Nephron (organoid): ENCODE measurements at regions not wholly inside any gene's neighbourhood (a gene's known extent, or its start where the extent isn't known, plus 50 kb on each side); places are given as distances from the start of the nearest gene placed in this dataset.
A peak's percentile ranks its signal among the peaks of the same experiment; 100 is the strongest.

ENCODE experiments used
- H3K27ac Mint-ChIP-seq, 3 experiments: 2 replicates each; pipeline ENCODE4 v1.8.0; 2020; ENCODE audit warnings: mixed read lengths in 3 of 3, mild to moderate bottlenecking in 2 of 3, moderate library complexity in 1 of 3
- H3K27me3 Mint-ChIP-seq: 2 replicates; pipeline ENCODE4 v1.8.0; 2021; ENCODE audit warnings: low read depth, mild to moderate bottlenecking, moderate library complexity, mixed read lengths
- H3K36me3 Mint-ChIP-seq: 2 replicates; pipeline ENCODE4 v1.8.0; 2020; ENCODE audit warnings: low read depth, mixed read lengths
- H3K4me1 Mint-ChIP-seq: 2 replicates; pipeline ENCODE4 v1.8.0; 2020; ENCODE audit warnings: mixed read lengths
- H3K4me3 Mint-ChIP-seq, 3 experiments: 2 replicates each; pipeline ENCODE4 v1.8.0; 2020; ENCODE audit warnings: mild to moderate bottlenecking in 3 of 3, mixed read lengths in 3 of 3, moderate library complexity in 2 of 3
- H3K9me3 Mint-ChIP-seq: 2 replicates; pipeline ENCODE4 v1.8.0; 2020; ENCODE audit warnings: mixed read lengths
- CTCF ChIP-seq, 3 experiments: fragments of 200-600 bp; sonication (generic); IDR thresholded peaks; one replicate each; pipeline ENCODE4 v1.5.0; 2021; ENCODE audit warnings: antibody characterized with exemption in 3 of 3; ENCODE audit not compliant: unreplicated experiment in 3 of 3

- TF ChIP-seq CTCF (IDR thresholded peaks at IDR 0.05; ENCODE audit: unreplicated experiment in 3 of 3), result no peak
- Mint-ChIP-seq H3K4me3 (no peak overlapping the region), H3K27me3 (no peaks in the 10 kb centered on the region), H3K27ac (no peak overlapping the region), H3K4me1 (peaks cover 22% of the 10 kb centered on the region), H3K36me3 (no peaks in the 10 kb centered on the region), H3K9me3 (peaks cover 3% of the 10 kb centered on the region)
These were observed 251.8 kb upstream of the FGGY start for GRCh38 chr1:59045137-59045536.

- Mint-ChIP-seq H3K27me3 (no peaks in the 10 kb centered on the region), H3K9me3 (peaks cover 3% of the 10 kb centered on the region), H3K27ac (no peak overlapping the region), H3K4me3 (no peak overlapping the region), H3K4me1 (peaks cover 22% of the 10 kb centered on the region), H3K36me3 (no peaks in the 10 kb centered on the region)
- no peak for TF ChIP-seq CTCF (IDR thresholded peaks at IDR 0.05; ENCODE audit: unreplicated experiment in 3 of 3)
These were observed 251.3 kb upstream of the FGGY start for GRCh38 chr1:59045636-59046035.

GRCh38 chr1:59046134-59046533, 250.8 kb upstream of the FGGY start:
- TF ChIP-seq CTCF (IDR thresholded peaks at IDR 0.05; ENCODE audit: unreplicated experiment in 3 of 3), result no peak
- H3K4me3 Mint-ChIP-seq, result no peak overlapping the region
- no peaks in the 10 kb centered on the region for H3K36me3 Mint-ChIP-seq
- H3K9me3 Mint-ChIP-seq, result peaks cover 3% of the 10 kb centered on the region
- no peaks in the 10 kb centered on the region for H3K27me3 Mint-ChIP-seq
- peaks cover 22% of the 10 kb centered on the region for H3K4me1 Mint-ChIP-seq
- no peak overlapping the region for H3K27ac Mint-ChIP-seq

- peaks cover 18% of the 10 kb centered on the region for H3K4me1 Mint-ChIP-seq
- TF ChIP-seq CTCF (IDR thresholded peaks at IDR 0.05; ENCODE audit: unreplicated experiment in 3 of 3), result no peak
- no peaks in the 10 kb centered on the region for H3K36me3 Mint-ChIP-seq
- no peak overlapping the region for H3K27ac Mint-ChIP-seq
- H3K9me3 Mint-ChIP-seq, result peaks cover 3% of the 10 kb centered on the region
- H3K4me3 Mint-ChIP-seq, result no peak overlapping the region
- no peaks in the 10 kb centered on the region for H3K27me3 Mint-ChIP-seq
These were observed 250.2 kb upstream of the FGGY start for GRCh38 chr1:59046730-59047157.

- H3K4me3 Mint-ChIP-seq, result no peak overlapping the region
- no peaks in the 10 kb centered on the region for H3K27me3 Mint-ChIP-seq
- peaks cover 3% of the 10 kb centered on the region for H3K9me3 Mint-ChIP-seq
- no peak for TF ChIP-seq CTCF (IDR thresholded peaks at IDR 0.05; ENCODE audit: unreplicated experiment in 3 of 3)
- no peak overlapping the region for H3K27ac Mint-ChIP-seq
- H3K4me1 Mint-ChIP-seq, result peaks cover 25% of the 10 kb centered on the region
- no peaks in the 10 kb centered on the region for H3K36me3 Mint-ChIP-seq
These were observed 245.9 kb upstream of the FGGY start for GRCh38 chr1:59051007-59051406.

GRCh38 chr1:59052166-59052590, 244.7 kb upstream of the FGGY start:
- Mint-ChIP-seq H3K4me3 (no peak overlapping the region), H3K27ac (peak overlapping the region; percentile 25 to 39 (median 37)), H3K4me1 (peaks cover 36% of the 10 kb centered on the region), H3K36me3 (no peaks in the 10 kb centered on the region), H3K9me3 (peaks cover 3% of the 10 kb centered on the region), H3K27me3 (no peaks in the 10 kb centered on the region)
- TF ChIP-seq CTCF (IDR thresholded peaks at IDR 0.05; ENCODE audit: unreplicated experiment in 3 of 3), result no peak
